ENCODE measurements at regions not wholly inside any gene's neighbourhood (a gene's known extent, or its start where the extent isn't known, plus 50 kb on each side); places are given as distances from the start of the nearest gene placed in this dataset.

- TF ChIP-seq CTCF (IDR thresholded peaks at IDR 0.05; ENCODE audit: low read depth, low read length, missing input control) (no peak), TAF1 (conservative IDR thresholded peaks at IDR 0.05) (no peak), FOXA1 (IDR thresholded peaks at IDR 0.05) (no peak), FOXA2 (IDR thresholded peaks at IDR 0.05) (no peak), ATF3 (IDR thresholded peaks at IDR 0.05) (no peak)
These were observed 82.5 kb upstream of the NAALADL2 start for GRCh38 chr3:174776636-174777035.
